ENCODE measurements at regions not wholly inside any gene's neighbourhood (a gene's known extent, or its start where the extent isn't known, plus 50 kb on each side); places are given as distances from the start of the nearest gene placed in this dataset.

GRCh38 chr17:53273126-53273525 lies 549.6 kb upstream of the KIF2B start:
- TF ChIP-seq CTCF (IDR thresholded peaks at IDR 0.05; ENCODE audit: extremely low read depth in 1 of 2, insufficient read depth in 1 of 2, low read depth in 1 of 2, low read length in 2 of 2) (no peak), POLR2A (IDR thresholded peaks at IDR 0.05; ENCODE audit: low read depth, low read length) (no peak), JUN (IDR thresholded peaks at IDR 0.05; ENCODE audit: borderline replicate concordance, insufficient read depth, insufficient read length, low read depth) (no peak)
